ENCODE measurements at regions not wholly inside any gene's neighbourhood (a gene's known extent, or its start where the extent isn't known, plus 50 kb on each side); places are given as distances from the start of the nearest gene placed in this dataset.
A peak's percentile ranks its signal among the peaks of the same experiment; 100 is the strongest.

- H3K36me3 Mint-ChIP-seq: no peaks in the 10 kb centered on the region
- no peak for TF ChIP-seq CTCF (IDR thresholded peaks at IDR 0.05)
- Histone ChIP-seq H3K4me1 (ENCODE audit: control insufficient read depth, insufficient read depth, low read length) (no peaks in the 10 kb centered on the region), H3K27ac (ENCODE audit: low read length) (no peak overlapping the region), H3K36me3 (ENCODE audit: control insufficient read depth, insufficient read depth, low read length) (no peaks in the 10 kb centered on the region), H3K9me3 (ENCODE audit: control insufficient read depth, insufficient read depth, low read length) (no peaks in the 10 kb centered on the region), H3K27me3 (ENCODE audit: control insufficient read depth, insufficient read depth, low read length) (no peaks in the 10 kb centered on the region), H3K4me3 (ENCODE audit: low read length) (no peak overlapping the region)
- DNase-seq: no peak
- H3K9me3 Mint-ChIP-seq: no peaks in the 10 kb centered on the region
- WGBS (ENCODE audit: insufficient coverage): 77% methylated on average over 5 of the region's 5 CpGs
- no peak overlapping the region for H3K27ac Mint-ChIP-seq
- no peaks in the 10 kb centered on the region for H3K4me1 Mint-ChIP-seq
- H3K27me3 Mint-ChIP-seq (ENCODE audit: low read depth in 2 of 2): peaks cover 3 to 16% of the 10 kb centered on the region in 2 donors
- no peak for ATAC-seq
- no peak overlapping the region for H3K4me3 Mint-ChIP-seq
- intact Hi-C loops (cut with micrococcal nuclease): no loop called here
Measured at GRCh38 chr3:194953291-194953690, 267.6 kb downstream of the FAM43A start.

- H3K27me3 ChIP-seq (ENCODE audit: control insufficient read depth, insufficient read depth, low read length): no peaks in the 10 kb centered on the region
- H3K9me3 ChIP-seq (ENCODE audit: control insufficient read depth, insufficient read depth, low read length): no peaks in the 10 kb centered on the region
- Mint-ChIP-seq H3K27me3 (ENCODE audit: low read depth in 2 of 2) (peaks cover 6 to 15% of the 10 kb centered on the region in 2 donors), H3K27ac (no peak overlapping the region), H3K4me3 (no peak overlapping the region), H3K36me3 (no peaks in the 10 kb centered on the region), H3K4me1 (no peaks in the 10 kb centered on the region), H3K9me3 (no peaks in the 10 kb centered on the region)
- DNase-seq (no peak), ATAC-seq (no peak)
- no peak for TF ChIP-seq CTCF (IDR thresholded peaks at IDR 0.05)
- intact Hi-C loops (cut with micrococcal nuclease): no loop called here
- H3K4me1 ChIP-seq (ENCODE audit: control insufficient read depth, insufficient read depth, low read length): no peaks in the 10 kb centered on the region
- 83% methylated on average over 7 of the region's 7 CpGs for WGBS (ENCODE audit: insufficient coverage)
- H3K4me3 ChIP-seq (ENCODE audit: low read length): no peak overlapping the region
- no peaks in the 10 kb centered on the region for H3K36me3 ChIP-seq (ENCODE audit: control insufficient read depth, insufficient read depth, low read length)
- H3K27ac ChIP-seq (ENCODE audit: low read length): no peak overlapping the region
Measured at GRCh38 chr3:194955546-194955945, 269.9 kb downstream of the FAM43A start.

- Histone ChIP-seq H3K9me3 (ENCODE audit: control insufficient read depth, insufficient read depth, low read length) (no peaks in the 10 kb centered on the region), H3K4me3 (ENCODE audit: low read length) (no peak overlapping the region), H3K27me3 (ENCODE audit: control insufficient read depth, insufficient read depth, low read length) (no peaks in the 10 kb centered on the region), H3K36me3 (ENCODE audit: control insufficient read depth, insufficient read depth, low read length) (no peaks in the 10 kb centered on the region), H3K27ac (ENCODE audit: low read length) (no peak overlapping the region), H3K4me1 (ENCODE audit: control insufficient read depth, insufficient read depth, low read length) (no peaks in the 10 kb centered on the region)
- WGBS (ENCODE audit: insufficient coverage): 84% methylated on average over 20 of the region's 20 CpGs
- no peak for TF ChIP-seq CTCF (IDR thresholded peaks at IDR 0.05)
- H3K4me1 Mint-ChIP-seq: no peaks in the 10 kb centered on the region
- H3K9me3 Mint-ChIP-seq: no peaks in the 10 kb centered on the region
- ATAC-seq (no peak), DNase-seq (peak in 1 of 2 donors; percentile 12)
- H3K36me3 Mint-ChIP-seq: no peaks in the 10 kb centered on the region
- intact Hi-C loops (cut with micrococcal nuclease): no loop called here
- H3K27ac Mint-ChIP-seq: no peak overlapping the region
- peaks cover 6 to 15% of the 10 kb centered on the region in 2 donors for H3K27me3 Mint-ChIP-seq (ENCODE audit: low read depth in 2 of 2)
- H3K4me3 Mint-ChIP-seq: no peak overlapping the region
Measured at GRCh38 chr3:194955979-194956696, 270.5 kb downstream of the FAM43A start.
